Liver (tissue), 3 donors: ENCODE measurements at regions not wholly inside any gene's neighbourhood (a gene's known extent, or its start where the extent isn't known, plus 50 kb on each side); places are given as distances from the start of the nearest gene placed in this dataset.

Experiments used
- CTCF ChIP-seq: fragments of 150-350 bp; IDR thresholded peaks from 2 replicates; pipeline ENCODE4 v1.5.1; 2017; ENCODE audit warnings: improper control_type of control experiment, low read depth, low read length; ENCODE audit not compliant: missing input control
- EGR1 ChIP-seq, 2 donors: IDR thresholded peaks; 2 replicates each; pipeline ENCODE4 v1.6.1; 2016 to 2018; ENCODE audit warnings: antibody characterized with exemption in 2 of 2, low read depth in 2 of 2
- donor health status: healthy.
- donor health status: healthy.

GRCh38 chr12:126400831-126401230 lies 1335.6 kb downstream of the AACS start:
- TF ChIP-seq CTCF (no peak), EGR1 (IDR thresholded peaks at IDR 0.05; ENCODE audit: low read depth in 2 of 2) (no peak)
